Endothelial cell of umbilical vein (primary cell): ENCODE measurements at regions not wholly inside any gene's neighbourhood (a gene's known extent, or its start where the extent isn't known, plus 50 kb on each side); places are given as distances from the start of the nearest gene placed in this dataset.

Experiments
- BruUV-seq: library from RNA; stranded (reverse); fragments of 400-500 nt; replicated peaks from 2 replicates; lab custom pipeline; 2021; lab: Mats Ljungman, UMichigan
- CTCF ChIA-PET: fragments of 300-600, 350-600 bp; sonication (Branson Sonifier 250); formaldehyde crosslinking; loops from one replicate; lab custom pipeline; 2021; ENCODE audit warnings: antibody characterized with exemption, inconsistent platforms; lab: Charles Lee
- POLR2A ChIA-PET: fragments of 300-600, 350-600 bp; sonication (Branson Sonifier 250); formaldehyde crosslinking; loops from one replicate; lab custom pipeline; 2021; ENCODE audit warnings: antibody characterized with exemption, inconsistent platforms; lab: Charles Lee
- DNase-seq: peaks from one replicate; pipeline ENCODE4 v3.0.0-alpha.2; 2011; ENCODE audit warnings: low read depth, low spot score
- FAIRE-seq: peaks from 2 replicates; lab custom pipeline; 2011; peaks lifted over from hg19 to GRCh38; lab: Jason Lieb, UNC
- H2AFZ ChIP-seq: 2 replicates; pipeline ENCODE4 v1.6.0; 2012; ENCODE audit warnings: low read depth, low read length, control low read depth, inconsistent platforms
- H3K27ac ChIP-seq: 2 replicates; pipeline ENCODE4 v1.5.1; 2011; ENCODE audit warnings: low read depth, mild to moderate bottlenecking, control low read depth, low read length, moderate library complexity; ENCODE audit not compliant: insufficient read depth
- H3K27me3 ChIP-seq, 2 experiments: 2 replicates each; pipeline versions ENCODE4 v1.6.0 to v1.6.1; 2011; ENCODE audit warnings: low read length in 2 of 2, mixed read lengths in 1 of 2; ENCODE audit not compliant: control insufficient read depth in 2 of 2, insufficient read depth in 2 of 2
- H3K36me3 ChIP-seq, 2 experiments: 2 replicates in 1 of 2; 3 replicates in 1 of 2; pipeline ENCODE4 v1.5.1; 2011; ENCODE audit warnings: low read length in 2 of 2, mild to moderate bottlenecking in 1 of 2, moderate library complexity in 1 of 2; ENCODE audit not compliant: control insufficient read depth in 2 of 2, insufficient read depth in 2 of 2; ENCODE audit errors: extremely low read depth in 1 of 2
- H3K4me1 ChIP-seq: 3 replicates; pipeline ENCODE4 v1.5.1; 2011; ENCODE audit warnings: mild to moderate bottlenecking, low read length; ENCODE audit not compliant: control insufficient read depth, insufficient read depth; ENCODE audit errors: extremely low read depth
- H3K4me2 ChIP-seq: 2 replicates; pipeline ENCODE4 v1.6.1; 2011; ENCODE audit warnings: low read length, control low read depth, mixed read lengths; ENCODE audit not compliant: insufficient read depth
- H3K4me3 ChIP-seq, 3 experiments: fragments of 200-600 bp in 1 of 3; sonication (generic), shearing (Covaris generic) in 1 of 3; replicated peaks in 1 of 3; 2 replicates each; pipeline ENCODE4 v1.5.1; 2011 to 2016; ENCODE audit warnings: control low read depth in 3 of 3, low read length in 3 of 3, mild to moderate bottlenecking in 2 of 3, inconsistent platforms in 1 of 3, low read depth in 1 of 3, moderate library complexity in 1 of 3; ENCODE audit not compliant: insufficient read depth in 1 of 3
- H3K79me2 ChIP-seq: 2 replicates; pipeline ENCODE4 v1.6.0; 2012; ENCODE audit warnings: low read length, inconsistent platforms; ENCODE audit not compliant: control insufficient read depth, insufficient read depth
- H3K9ac ChIP-seq: replicated peaks from 2 replicates; pipeline ENCODE3; 2011; ENCODE audit warnings: low read length, control low read depth; ENCODE audit not compliant: insufficient read depth; ENCODE audit errors: extremely low read depth
- H3K9me1 ChIP-seq: replicated peaks from 3 replicates; pipeline ENCODE4 v1.6.0; 2011; ENCODE audit warnings: mild to moderate bottlenecking, low read length; ENCODE audit not compliant: control insufficient read depth, insufficient read depth; ENCODE audit errors: extremely low read depth
- H3K9me3 ChIP-seq: replicated peaks from 2 replicates; pipeline ENCODE4 v1.5.1; 2012; ENCODE audit warnings: low read length, inconsistent platforms; ENCODE audit not compliant: control insufficient read depth, insufficient read depth
- H4K20me1 ChIP-seq: replicated peaks from 2 replicates; pipeline ENCODE3; 2011; ENCODE audit warnings: mild to moderate bottlenecking, low read length; ENCODE audit not compliant: control insufficient read depth, insufficient read depth; ENCODE audit errors: extremely low read depth
- EZH2 ChIP-seq: IDR thresholded peaks from 2 replicates; pipeline ENCODE4 v1.6.1; 2012; ENCODE audit warnings: borderline replicate concordance, low read depth, mild to moderate bottlenecking, moderate library complexity, low read length, inconsistent platforms; ENCODE audit not compliant: severe bottlenecking
- FOS ChIP-seq: IDR thresholded peaks from 2 replicates; pipeline ENCODE4 v1.6.1; 2011; ENCODE audit warnings: mild to moderate bottlenecking, low read length, moderate library complexity, borderline replicate concordance; ENCODE audit not compliant: insufficient read depth
- GATA2 ChIP-seq: IDR thresholded peaks from 2 replicates; pipeline ENCODE4 v1.7.0; 2011; ENCODE audit warnings: low read depth, mild to moderate bottlenecking, moderate library complexity, mixed read lengths, low read length; ENCODE audit not compliant: insufficient read length, insufficient read depth
- JUN ChIP-seq: IDR thresholded peaks from 2 replicates; pipeline ENCODE4 v1.6.1; 2011; ENCODE audit warnings: borderline replicate concordance, low read depth; ENCODE audit not compliant: insufficient read length, insufficient read depth
- MAX ChIP-seq: IDR thresholded peaks from 2 replicates; pipeline ENCODE4 v1.6.1; 2011; ENCODE audit not compliant: insufficient read depth, insufficient read length
- MYC ChIP-seq: IDR thresholded peaks from one replicate; pipeline ENCODE4 v1.6.1; 2011; ENCODE audit warnings: mild to moderate bottlenecking, low read depth, low read length
- POLR2A ChIP-seq: IDR thresholded peaks from 2 replicates; pipeline ENCODE4 v1.6.1; 2012; ENCODE audit warnings: low read depth, mild to moderate bottlenecking, control low read depth, low read length
- POLR2AphosphoS5 ChIP-seq: IDR thresholded peaks from 2 replicates; pipeline ENCODE4 v1.6.1; 2012; ENCODE audit warnings: low read depth, mild to moderate bottlenecking, control low read depth, low read length, moderate library complexity; ENCODE audit not compliant: insufficient read depth
- dilution Hi-C: fragments of 300-500 bp; cut with MboI; formaldehyde crosslinking; loops from one replicate; pipeline ENCODE4 v1.15.0; 2019; ENCODE audit warnings: low sequenced_read_pairs; ENCODE audit not compliant: extremely low pct_ligation_motif_present
- intact Hi-C: fragments of 100-400 bp; cut with micrococcal nuclease; formaldehyde crosslinking; loops from one replicate; pipeline ENCODE4 v1.10.0; 2022
- TF ChIP-seq, protein P1 (sequence below), 2 donors: IDR thresholded peaks; 1 replicate in 1 of 2; 2 replicates in 1 of 2; pipeline ENCODE4 v1.5.1; 2011; ENCODE audit warnings: low read length in 2 of 2, mild to moderate bottlenecking in 2 of 2, moderate library complexity in 2 of 2, control low read depth in 1 of 2, inconsistent platforms in 1 of 2, low read depth in 1 of 2; ENCODE audit not compliant: insufficient read depth in 1 of 2; ENCODE audit errors: extremely low read depth in 1 of 2

- Histone ChIP-seq H3K9me3 (no peaks in the 10 kb centered on the region), H3K4me1 (no peaks in the 10 kb centered on the region), H3K27me3 (no peaks in the 10 kb centered on the region), H3K9ac (no peak overlapping the region), H3K79me2 (no peaks in the 10 kb centered on the region), H3K9me1 (no peaks in the 10 kb centered on the region), H3K36me3 (no peaks in the 10 kb centered on the region), H4K20me1 (no peaks in the 10 kb centered on the region), H3K4me2 (no peak overlapping the region), H2AFZ (no peak overlapping the region), H3K27ac (no peak overlapping the region), H3K4me3 (no peak overlapping the region)
- dilution Hi-C loops: no loop called here
- TF ChIP-seq POLR2AphosphoS5 (no peak), GATA2 (no peak), POLR2A (no peak), JUN (no peak), MAX (no peak), EZH2 (no peak), FOS (no peak), MYC (no peak)
- TF ChIP-seq, protein P1, sequence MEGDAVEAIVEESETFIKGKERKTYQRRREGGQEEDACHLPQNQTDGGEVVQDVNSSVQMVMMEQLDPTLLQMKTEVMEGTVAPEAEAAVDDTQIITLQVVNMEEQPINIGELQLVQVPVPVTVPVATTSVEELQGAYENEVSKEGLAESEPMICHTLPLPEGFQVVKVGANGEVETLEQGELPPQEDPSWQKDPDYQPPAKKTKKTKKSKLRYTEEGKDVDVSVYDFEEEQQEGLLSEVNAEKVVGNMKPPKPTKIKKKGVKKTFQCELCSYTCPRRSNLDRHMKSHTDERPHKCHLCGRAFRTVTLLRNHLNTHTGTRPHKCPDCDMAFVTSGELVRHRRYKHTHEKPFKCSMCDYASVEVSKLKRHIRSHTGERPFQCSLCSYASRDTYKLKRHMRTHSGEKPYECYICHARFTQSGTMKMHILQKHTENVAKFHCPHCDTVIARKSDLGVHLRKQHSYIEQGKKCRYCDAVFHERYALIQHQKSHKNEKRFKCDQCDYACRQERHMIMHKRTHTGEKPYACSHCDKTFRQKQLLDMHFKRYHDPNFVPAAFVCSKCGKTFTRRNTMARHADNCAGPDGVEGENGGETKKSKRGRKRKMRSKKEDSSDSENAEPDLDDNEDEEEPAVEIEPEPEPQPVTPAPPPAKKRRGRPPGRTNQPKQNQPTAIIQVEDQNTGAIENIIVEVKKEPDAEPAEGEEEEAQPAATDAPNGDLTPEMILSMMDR (IDR thresholded peaks at IDR 0.05; ENCODE audit: extremely low read depth in 1 of 2, insufficient read depth in 1 of 2, low read depth in 1 of 2, low read length in 2 of 2): no peak
- POLR2A ChIA-PET: no interaction called here
- BruUV-seq: no TSS peak
- CTCF ChIA-PET: interaction anchor here (1.6 kb wide), 1 partner anchor 55 kb away, joined by 5 read pairs; no protein-coding TSS in a partner anchor
- DNase-seq (no peak), FAIRE-seq (no peak)
- intact Hi-C loops: no loop called here
These were observed 508.2 kb upstream of the SEMA3D start for GRCh38 chr7:85695041-85695440.
